ENCODE measurements at regions not wholly inside any gene's neighbourhood (a gene's known extent, or its start where the extent isn't known, plus 50 kb on each side); places are given as distances from the start of the nearest gene placed in this dataset.
"Not testable (repeated sequence)": the region's sequence is repeated elsewhere in the genome, so short reads cannot be mapped to it uniquely, and the experiment has no call there.

DNA sequence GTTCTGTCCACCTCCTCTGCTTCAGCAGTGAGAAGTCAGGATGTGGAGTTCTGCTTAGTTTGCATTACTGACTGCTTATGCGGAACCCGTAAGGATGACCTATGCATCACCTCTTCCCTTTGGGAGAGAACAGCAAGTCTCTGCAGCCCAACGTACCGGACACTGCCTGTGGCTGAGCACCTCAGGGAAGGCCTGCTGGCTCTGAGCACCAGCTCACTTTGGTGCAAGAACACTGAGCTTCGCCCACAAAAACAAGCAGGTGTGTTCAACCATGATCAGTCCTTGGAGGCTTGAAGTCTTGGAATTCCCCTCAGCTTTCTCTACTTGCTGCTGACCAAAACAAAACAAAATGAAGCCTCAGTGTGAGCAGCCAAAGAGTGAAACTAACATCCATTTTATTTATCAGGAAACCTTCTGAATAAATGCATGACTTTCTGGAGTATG, 52.7 kb upstream of the NCK2 start:
- no peak for ATAC-seq

DNA sequence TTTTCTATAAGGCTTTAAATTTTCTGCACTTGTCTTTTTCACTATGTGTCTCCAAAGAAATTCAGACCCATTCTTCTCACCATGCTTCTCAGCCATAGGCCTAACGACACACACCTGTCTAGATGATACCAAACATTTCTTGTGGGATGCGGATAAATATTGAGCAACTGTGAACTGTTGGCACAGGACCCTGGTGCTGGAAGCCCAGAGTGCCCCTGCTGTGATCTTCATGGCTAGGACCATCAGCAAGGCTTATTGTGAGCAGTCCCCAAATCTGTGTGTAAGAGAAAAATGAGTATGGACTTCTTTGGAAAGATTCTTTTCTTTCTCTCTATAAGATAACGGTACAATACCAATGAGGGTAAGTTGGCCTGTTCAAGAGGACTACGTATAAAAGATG, 54.1 kb upstream of the NCK2 start:
- ATAC-seq, result no peak

DNA sequence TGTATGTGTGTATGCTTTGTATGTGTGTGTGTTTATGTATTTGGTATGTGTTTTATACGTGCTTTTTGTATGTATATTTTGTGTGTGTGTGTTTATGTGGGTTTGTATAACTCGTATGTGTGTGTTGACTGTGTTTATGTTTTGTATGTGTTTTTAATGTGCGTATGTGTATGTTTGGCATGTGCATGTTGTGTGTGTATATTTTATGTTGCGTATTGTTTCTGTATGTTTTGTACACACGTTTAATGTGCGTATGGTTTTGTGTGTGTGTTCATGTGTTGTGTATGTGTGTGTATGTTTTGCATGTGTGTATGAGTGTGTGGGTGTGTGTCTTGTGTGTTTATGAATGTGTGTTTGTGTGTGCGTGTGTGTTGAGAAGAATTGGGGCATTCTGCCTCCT, 55.2 kb upstream of the NCK2 start:
- no peak for ATAC-seq

DNA sequence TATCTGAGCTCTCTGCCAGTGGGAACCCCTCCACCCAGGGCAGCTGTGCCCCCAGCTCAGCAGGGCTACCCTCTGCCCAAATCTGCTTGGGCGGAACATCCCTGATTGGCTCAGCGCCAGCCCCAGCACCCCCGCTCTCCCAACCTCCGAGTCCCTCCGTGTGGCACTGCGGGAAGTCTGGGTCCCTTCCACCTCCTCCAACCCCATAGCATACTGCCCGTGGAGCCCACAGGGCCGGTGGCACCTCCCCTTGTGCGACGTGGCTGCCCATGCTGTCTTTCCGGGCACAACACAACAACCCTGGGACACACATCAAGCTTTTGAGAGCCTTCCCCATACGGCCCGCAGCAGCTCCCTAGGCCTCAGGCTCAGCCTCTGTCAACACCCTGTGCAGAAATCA, 55.8 kb upstream of the NCK2 start:
- no peak for ATAC-seq

DNA sequence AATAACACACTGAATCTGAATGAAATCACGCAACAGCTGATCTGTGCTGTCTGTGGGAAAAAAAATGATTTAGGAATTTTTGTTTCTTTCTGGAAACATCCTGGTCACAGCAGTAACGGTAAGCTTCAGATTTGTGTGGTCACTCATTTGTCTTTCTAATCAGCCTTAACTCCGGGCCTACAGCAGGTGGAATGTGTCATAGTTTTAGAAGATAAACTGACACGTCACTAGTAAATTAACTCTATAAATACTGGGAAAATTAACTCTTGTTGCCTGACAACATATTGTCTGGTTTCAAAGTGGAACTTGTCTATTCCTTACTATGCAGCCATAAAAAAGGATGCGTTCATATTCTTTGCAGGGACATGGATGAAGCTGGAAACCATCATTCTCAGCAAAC, 58.1 kb upstream of the NCK2 start:
- no peak for ATAC-seq

DNA sequence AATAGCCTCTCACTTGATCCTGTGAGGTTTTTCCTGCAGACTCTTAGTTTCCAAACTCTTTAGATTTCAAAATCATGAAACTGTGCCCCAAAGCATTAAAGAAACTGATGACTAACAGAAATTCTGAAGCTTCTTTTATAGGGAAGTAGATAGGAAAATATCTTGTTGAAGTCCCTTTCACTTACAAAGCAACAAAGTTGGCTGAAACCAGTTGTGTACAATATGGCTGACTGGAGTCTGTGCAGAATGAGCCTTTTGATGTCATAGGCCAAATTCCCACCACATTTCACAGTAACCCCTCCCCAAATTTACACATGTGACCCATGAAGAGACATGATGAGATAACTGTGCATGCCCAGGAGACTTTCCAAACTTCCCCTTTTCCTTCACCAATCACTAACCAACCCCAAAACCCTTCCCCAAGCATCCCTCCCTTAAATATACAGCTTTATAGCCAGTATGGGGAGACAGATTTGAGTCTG, 61.7 kb upstream of the NCK2 start:
- no peak for ATAC-seq

DNA sequence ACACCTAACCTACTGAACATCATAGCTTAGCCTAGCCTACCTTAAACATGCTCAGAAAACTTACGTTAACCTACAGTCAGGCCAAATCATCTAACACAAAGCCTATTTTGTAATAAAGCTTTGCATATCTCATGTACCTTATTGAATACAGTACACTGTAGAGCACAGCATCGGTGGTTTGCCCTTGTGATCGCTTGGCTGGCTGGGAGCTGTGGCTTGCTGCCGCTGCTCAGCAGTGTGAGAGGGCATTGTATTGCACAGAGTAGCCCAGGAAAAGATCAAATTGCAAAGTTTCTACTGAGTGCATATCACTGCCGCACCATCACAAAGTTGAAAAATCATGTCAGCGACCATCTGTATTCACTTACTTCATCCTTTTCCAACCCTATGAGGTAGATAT, 62.3 kb upstream of the NCK2 start:
- ATAC-seq, result no peak

DNA sequence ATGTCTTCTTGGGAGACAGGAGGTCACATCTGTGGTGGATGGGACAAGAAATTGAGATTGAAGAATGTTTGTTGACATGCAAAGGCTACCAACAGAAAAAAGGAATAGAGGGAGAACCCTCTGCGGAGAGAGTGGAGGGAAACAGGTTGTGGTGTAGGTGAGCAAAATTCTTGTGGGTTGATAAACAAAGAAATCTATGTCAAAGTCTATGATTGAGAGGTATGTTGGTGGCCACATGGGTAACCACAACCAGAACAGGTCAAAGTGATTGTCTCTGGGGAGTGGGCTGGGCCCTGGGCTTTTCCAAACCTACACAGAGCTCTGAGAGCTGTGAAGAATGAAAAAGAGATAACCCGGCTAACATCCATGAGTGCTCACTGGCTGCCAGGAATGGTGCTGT, 62.8 kb upstream of the NCK2 start:
- no peak for ATAC-seq

DNA sequence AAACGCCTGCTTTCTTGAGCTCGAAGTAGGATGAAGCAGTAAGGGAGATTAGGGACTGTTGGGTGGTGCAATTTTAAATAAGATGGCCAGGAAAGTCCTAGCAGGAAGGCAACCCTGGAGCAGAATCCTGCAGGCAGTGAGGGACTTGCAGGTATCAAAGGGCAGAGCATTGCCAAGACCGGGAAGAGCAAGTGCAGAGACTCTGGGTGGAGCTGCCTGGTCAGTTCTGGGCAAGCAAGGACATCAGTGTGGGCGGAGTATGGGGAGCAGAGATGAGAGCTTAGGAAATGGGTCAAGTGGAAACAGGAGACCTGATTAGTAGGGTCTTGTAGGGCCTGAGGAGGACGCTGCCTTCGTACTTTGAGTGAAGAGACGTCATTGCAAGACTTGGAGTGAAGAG, 64.4 kb upstream of the NCK2 start:
- ATAC-seq, result no peak

DNA sequence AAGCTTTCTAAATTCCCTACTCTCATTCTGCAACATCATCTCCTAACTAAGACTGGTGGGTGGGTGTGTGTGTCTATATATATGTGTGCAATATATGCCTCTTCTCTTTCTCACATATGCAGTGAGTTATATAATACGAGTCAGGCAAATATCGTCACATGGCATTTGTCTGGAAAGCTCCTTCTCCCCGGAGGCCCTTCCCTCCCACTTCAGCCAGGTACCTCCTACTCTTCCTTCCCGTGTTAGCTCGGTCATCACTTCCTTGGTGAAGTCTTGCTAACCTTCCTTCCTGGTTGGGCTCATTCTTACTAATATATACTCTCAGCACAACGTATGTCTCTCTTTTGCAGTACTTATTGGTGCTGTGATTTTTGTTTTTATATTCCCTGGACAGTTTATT, 66.4 kb upstream of the NCK2 start:
- no peak for ATAC-seq

DNA sequence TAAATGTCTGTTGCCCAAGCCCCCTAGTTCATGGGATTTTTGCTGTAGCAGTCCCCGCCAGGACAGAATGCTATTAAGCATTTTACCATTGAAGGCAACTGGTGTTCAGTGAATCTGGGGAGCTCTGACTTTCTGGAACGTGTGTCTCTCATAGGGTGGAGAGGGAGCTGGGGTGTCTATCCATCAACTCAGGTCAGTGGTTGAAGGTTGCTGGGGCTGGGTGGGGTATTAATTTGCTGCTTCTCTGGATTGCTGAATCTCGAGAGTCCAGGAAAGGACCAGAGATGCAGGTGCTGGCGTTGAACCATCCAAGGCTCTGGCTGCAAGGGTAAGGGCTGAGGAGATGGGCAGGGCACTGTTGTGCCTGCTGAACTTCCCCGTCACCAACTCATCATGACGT, 66.8 kb upstream of the NCK2 start:
- ATAC-seq, result no peak

DNA sequence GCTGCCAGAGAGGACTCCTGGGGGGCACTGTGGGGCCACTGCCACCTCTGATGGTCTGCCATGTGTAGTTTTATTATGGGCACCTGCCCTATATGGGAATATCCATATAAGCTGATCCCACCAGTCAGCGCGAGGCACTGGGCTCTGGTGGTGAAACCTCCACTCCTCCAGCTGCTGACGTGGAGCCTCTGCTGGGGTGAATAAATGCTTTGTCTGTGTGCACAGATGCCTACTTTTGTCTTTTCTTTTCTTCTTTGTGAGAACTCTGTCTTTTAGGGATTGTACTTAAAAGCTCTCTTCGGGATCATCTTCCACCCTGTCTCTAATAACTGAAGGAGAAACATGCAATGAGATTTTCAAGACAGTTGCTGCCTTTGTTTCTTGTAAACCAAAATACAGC, 68.9 kb upstream of the NCK2 start:
- ATAC-seq, result no peak

DNA sequence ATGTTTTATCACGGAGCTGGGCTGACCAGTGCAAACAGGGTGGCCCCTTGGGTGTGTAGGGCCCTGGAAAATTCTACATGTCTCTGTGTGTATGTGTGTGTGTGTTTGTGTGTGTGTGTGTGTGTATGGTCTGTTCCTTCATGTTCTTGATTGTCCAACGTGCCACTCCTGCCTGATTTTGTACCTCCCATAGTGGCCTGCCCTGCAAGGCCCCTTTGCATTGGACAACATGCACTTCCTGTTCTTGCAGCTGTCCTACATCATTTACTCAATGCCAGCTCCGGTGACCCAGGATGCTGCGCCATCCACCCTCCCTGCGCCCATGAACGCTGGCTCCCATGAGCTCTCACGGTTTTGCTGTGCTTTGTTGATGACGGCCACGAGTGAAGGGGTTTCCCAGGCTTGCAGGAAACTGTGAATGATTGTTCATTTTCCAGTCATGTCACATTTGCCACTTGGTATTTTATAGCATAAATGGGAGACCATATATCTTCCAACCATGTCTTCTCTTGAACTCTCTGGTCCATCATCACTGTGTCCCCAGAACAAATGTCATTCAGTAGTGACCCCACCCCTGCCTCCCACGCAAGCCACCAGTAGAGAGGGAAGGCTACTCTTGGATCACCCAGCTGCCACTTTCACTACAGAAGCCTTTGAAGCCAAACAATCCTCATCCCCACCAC, 69.7 kb upstream of the NCK2 start:
- ATAC-seq, result peak; percentile 87

DNA sequence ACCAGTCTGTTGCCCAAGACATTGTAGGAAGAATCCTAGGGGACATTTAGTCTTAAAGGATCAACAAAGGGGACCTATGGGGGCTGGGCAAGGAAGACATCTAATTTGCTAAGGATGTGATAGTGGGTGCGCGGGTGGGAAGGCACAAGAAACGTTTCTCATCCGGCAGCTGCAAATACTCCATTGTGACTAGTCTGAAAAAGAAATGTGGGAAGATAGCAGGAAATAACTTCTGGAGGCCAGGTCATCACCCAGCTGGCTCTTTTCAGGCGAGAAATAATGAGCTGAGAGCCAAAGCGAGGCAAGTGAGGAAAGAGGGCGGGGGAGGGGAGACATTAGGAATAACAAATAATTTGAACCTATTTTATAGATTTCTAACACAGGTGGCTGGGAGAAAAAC, 70.3 kb upstream of the NCK2 start:
- ATAC-seq, result no peak

DNA sequence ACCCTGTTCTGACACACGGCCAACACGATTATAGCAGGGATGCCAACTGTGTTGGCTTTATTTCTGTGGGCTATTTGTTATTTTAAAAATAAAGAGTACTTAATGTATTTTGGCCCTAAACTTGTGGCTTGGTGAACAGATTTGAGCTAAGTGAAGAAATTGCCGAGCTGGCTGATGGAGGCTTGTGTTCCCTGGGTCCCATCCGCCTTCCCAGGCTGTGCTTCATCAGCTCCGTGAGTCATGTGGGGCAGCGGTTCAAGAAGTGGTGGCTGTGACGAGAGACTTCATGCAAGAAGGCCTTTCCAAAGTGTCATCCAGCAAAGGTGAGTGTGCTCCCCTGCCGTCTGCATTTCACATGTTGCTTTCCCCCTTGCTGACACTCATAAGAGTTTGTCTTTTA, 73.6 kb upstream of the NCK2 start:
- ATAC-seq, result no peak

DNA sequence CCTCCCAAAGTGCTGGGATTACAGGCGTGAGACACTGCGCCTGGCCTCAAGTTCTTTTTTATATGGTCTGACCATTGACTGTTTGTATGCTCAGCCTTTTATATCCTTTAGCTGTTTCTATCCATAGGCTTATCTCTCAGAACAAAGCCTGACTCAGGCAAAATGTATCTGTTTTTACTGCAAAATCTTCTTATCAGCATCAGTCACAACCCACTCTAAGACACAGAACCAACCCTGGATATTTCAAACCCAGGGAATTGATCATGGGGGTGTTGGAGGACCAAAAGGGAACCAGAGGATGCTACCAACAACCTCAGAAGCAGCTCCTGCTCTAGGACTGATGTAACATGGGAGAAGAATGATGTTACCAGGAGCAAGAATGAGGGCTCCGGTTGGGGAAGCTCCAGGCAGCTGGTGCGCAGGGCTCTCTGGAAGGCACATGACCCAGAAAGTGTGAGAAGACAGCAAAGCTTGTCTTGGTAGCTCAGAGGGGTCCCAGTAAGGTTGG, 75.3 kb upstream of the NCK2 start:
- no peak for ATAC-seq

DNA sequence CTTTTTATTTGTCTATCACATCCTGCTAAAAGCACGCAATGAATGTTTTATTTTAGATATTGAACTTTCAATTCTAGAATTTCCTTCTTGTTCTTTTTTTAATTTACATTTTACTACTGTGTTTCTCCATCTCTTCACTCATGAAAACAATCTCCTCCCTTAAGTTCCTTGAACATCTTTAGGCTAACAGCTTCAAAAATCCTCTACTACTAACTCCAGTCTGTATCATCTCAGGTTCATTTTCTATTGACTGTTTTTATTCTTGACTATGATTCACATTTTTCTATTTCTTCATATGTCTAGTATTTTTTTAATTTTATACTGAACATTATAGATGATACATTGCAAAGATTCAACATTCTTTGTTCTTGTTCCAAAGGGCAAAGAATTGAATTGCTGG, 79.2 kb upstream of the NCK2 start:
- no peak for ATAC-seq

DNA sequence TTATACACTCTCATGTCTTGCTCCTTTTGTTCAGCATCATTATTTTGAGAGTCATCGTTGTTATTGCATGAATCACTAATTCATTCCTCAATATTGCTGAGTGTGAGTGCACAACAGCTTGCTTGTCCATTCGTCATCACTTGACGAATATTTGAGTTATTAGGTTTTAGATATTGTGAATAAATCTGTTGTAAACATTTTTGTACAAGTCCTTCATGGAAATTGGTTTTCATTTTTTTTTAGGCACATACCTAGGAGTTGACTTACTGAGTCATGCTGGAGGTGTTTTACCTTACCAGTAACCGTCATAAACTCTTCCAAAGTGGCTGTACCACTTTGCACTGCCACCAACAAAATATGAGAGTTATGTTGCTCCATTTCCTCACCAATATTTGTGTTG, 84.2 kb upstream of the NCK2 start:
- no peak for ATAC-seq

DNA sequence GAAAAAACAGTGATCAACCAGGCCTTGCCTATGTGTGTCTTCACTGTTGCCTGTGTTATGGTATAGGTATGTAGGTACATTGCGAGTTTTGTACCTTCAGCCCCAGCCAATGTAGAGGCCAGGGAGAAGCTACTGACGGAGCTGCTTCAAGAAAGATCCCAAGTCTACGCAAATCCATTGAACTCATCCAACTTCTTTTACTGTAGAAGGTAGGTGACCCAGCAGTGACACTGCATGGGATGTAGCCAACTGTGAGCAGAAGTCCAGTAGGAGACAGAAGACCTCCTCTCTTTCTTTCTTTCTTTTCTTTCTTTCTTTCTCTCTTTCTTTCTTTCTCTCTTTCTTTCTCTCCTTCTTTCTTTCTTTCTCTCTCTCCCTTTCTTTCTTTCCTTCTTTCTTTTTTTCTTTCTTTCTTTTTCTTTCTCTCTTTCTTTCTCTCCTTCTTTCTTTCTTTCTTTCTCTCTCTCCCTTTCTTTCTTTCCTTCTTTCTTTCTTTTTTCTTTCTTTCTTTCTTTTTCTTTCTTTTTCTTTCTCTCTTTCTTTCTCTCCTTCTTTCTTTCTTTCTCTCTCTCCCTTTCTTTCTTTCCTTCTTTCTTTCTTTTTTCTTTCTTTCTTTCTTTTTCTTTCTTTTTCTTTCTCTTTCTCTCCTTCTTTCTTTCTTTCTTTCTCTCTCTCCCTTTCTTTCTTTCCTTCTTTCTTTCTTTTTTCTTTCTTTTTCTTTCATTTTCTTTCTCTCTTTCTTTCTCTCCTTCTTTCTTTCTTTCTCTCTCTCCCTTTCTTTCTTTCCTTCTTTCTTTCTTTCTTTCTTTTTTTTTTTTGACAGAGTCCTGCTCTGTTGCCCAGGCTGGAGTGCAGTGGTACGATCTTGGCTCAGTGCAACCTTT, 88.7 kb upstream of the NCK2 start:
- not testable (repeated sequence) for ATAC-seq

DNA sequence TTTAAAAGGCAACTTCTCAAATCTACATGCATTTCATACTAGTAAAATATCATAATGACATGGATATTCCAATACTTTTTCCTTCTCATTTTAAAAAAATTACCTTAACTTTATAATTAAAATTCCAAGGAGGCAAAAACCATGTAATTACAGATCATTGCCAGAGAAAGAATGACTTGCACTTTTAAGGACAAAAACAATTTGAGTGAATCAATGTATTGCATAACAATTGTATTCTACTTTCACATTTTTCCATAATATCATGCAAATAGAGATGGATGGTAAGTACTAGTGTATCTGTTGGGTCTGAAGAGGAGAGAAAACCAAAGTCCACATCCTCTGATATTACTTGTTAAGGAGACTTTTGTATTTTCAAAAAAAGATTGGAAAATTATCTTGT, 89.5 kb upstream of the NCK2 start:
- ATAC-seq, result no peak

DNA sequence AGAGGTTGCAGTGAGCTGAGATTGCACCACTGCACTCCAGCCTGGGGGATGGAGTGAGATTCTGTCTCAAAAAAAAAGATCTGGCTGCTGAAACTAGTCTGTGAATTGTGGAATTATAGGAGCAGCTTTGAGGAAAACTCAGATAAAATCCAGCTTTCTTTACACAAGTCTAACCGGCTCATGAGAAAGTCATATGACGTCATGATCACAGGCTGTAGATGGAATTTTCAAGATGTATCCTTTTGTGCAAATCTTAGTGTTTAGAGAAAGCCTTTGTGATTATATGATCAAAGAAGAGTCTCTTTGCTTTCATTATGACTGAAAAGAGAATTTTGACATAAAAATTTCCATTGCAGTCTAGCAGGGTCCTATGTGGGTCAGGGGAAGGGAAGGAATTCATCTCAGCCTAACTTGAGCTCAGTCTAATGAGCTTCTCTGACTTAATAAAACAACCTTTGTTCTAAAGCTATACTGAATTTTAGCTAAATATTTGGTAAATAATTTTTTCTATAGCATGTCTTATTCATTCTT, 90.2 kb upstream of the NCK2 start:
- ATAC-seq, result no peak

DNA sequence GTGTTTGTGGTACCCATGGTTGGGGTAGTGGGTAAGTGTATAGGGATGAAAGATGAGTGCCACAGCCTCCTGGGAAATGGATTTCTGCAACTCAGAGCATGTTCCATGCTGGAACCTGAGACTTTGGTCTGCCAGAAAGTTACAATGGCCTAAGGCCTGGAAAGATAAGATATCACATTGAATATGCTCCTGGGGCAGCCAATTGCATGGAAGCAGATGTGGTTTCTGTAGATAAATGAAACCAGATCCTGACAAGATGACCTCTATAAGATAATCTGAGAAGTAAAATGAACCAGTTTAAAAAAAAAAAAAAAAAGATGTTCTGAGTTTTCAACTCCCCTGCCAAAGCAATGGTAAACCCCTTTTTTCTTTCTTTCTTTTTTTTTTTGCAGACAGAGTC, 91.4 kb upstream of the NCK2 start:
- no peak for ATAC-seq

DNA sequence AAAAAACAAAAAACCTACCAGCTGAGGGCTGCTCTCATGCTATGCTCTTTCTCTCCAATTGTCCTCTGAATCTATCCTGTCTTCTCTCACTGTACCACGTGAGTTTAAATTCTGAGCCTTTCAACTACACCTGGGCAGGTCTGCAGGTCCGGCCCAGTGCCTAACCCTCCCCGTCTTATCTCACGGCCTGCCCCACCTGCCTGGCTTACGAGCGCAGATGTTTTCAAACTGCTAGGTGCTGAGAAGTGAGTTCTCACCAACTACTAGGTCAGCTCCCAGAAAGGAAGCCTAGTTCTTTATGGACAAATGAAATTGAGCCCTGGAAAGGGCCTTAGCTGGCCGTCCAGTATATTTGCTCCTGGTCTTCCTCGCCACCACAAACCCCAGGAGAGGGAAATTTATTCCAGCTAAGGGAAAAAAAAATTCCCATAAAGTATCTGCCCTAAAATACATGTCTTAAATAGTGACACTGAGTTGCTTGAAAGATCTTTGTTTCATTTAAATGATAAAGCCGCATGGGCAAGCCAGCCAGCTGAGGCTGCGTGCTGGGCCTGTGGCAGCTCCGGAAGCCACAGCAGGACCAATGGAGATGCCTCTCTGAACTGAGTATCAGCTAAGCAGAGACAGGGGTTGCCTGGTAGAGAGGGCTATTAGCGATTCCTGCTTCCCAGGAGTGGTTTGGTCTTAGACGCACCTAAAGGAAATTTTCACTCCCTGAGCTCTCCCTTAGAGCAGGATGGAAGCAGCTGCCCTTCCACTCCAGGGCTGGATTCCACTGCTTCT, 92.5 kb upstream of the NCK2 start:
- no peak for ATAC-seq
